Transverse colon (tissue), 4 donors: ENCODE measurements at regions not wholly inside any gene's neighbourhood (a gene's known extent, or its start where the extent isn't known, plus 50 kb on each side); places are given as distances from the start of the nearest gene placed in this dataset.

Experiments used
- DNase-seq: peaks from one replicate; pipeline ENCODE4 v3.0.0-alpha.2; 2019
- H3K27ac ChIP-seq, 4 donors: fragments of 200-600 bp; sonication (generic); 2 replicates each; pipeline ENCODE4 v1.5.1; 2016 to 2018; ENCODE audit warnings: inconsistent platforms in 4 of 4
- H3K27me3 ChIP-seq: fragments of 200-600 bp; sonication (generic); 2 replicates; pipeline ENCODE4 v1.5.1; 2017; ENCODE audit warnings: inconsistent platforms
- H3K36me3 ChIP-seq, 4 donors: fragments of 200-600 bp; sonication (generic); 2 replicates each; pipeline ENCODE4 v1.5.1; 2017 to 2019; ENCODE audit warnings: inconsistent platforms in 4 of 4
- H3K4me1 ChIP-seq, 4 donors: fragments of 200-600 bp; sonication (generic); 2 replicates each; pipeline ENCODE4 v1.5.1; 2017 to 2020; ENCODE audit warnings: inconsistent platforms in 4 of 4
- H3K4me3 ChIP-seq, 4 donors: fragments of 200-600 bp; sonication (generic); 1 replicate in 1 of 4; 2 replicates in 3 of 4; pipeline versions ENCODE4 v1.5.1 to v1.6.1; 2017 to 2019; ENCODE audit warnings: inconsistent platforms in 4 of 4
- H3K9me3 ChIP-seq, 2 donors: fragments of 200-600 bp; sonication (generic); 2 replicates each; pipeline ENCODE4 v1.5.1; 2017 to 2019; ENCODE audit warnings: inconsistent platforms in 2 of 2
- EP300 ChIP-seq: sonication (generic); formaldehyde crosslinking; IDR thresholded peaks from one replicate; pipeline ENCODE4 v1.6.1; 2017; ENCODE audit warnings: antibody characterized with exemption, low read depth
- POLR2A ChIP-seq: fragments of 450-650 bp; IDR thresholded peaks from one replicate; pipeline ENCODE4 v1.6.1; 2016; ENCODE audit warnings: antibody characterized with exemption, mild to moderate bottlenecking, moderate library complexity
- POLR2AphosphoS5 ChIP-seq, 3 donors: sonication (generic); formaldehyde crosslinking; IDR thresholded peaks; one replicate each; pipeline ENCODE4 v1.6.1; 2016; ENCODE audit warnings: antibody characterized with exemption in 3 of 3
- WGBS, 2 donors: methylation state at CpG; one replicate each; pipeline ENCODE4 v1.1.5; 2018; ENCODE audit warnings: low coverage in 1 of 2; 5-methylcytosine and 5-hydroxymethylcytosine counted together
- in situ Hi-C, 4 donors: fragments of 200-750 bp; cut with MboI; loops; one replicate each; pipeline versions ENCODE4 v1.15.0 to v1.15.1; 2017; ENCODE audit warnings: low sequenced_read_pairs in 3 of 4, low pct_ligation_motif_present in 1 of 4, low pct_unique_long_range_greater_than_20kb in 1 of 4
- intact Hi-C: fragments of 100-400 bp; cut with DNase I; formaldehyde crosslinking; loops from one replicate; pipeline ENCODE4 v1.15.1; 2023; ENCODE audit warnings: low total_unique reads
- TF ChIP-seq, protein P1 (sequence below), 5 experiments: fragments of 200-600 bp in 3 of 5; fragments of 450-650 bp in 2 of 5; sonication (generic) in 3 of 5; IDR thresholded peaks; 1 replicate in 2 of 5; 2 replicates in 3 of 5; pipeline ENCODE4 v1.5.1; 2016 to 2017; ENCODE audit warnings: antibody characterized with exemption in 5 of 5, inconsistent platforms in 3 of 5, mild to moderate bottlenecking in 2 of 5, moderate library complexity in 1 of 5

DNA sequence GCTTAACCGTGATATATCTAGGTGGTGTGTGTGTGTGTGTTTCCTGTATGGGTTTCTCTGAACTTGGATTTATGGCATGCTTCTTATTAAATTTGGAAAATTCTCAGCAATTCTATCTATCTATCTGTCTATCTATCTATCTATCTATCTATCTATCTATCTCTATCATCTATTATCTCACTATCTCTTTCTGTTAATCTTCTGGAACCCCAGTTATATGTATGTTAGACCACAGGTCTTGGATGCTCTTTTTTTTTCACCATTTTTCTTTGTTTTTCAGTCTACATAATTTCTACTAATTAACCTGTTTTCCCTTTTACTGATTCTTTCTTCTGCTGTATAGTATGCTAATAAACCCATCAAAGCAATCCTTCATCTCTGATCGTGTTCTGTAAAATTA is 538.0 kb downstream of the PTPRU start:
- in situ Hi-C loops (no loop called here), intact Hi-C loops (loop anchor here (10.0 kb wide), 1 partner anchor 1970 kb away; no protein-coding TSS in a partner anchor)
- Histone ChIP-seq H3K4me1 (no peaks in the 10 kb centered on the region), H3K4me3 (no peak overlapping the region), H3K36me3 (no peaks in the 10 kb centered on the region), H3K27ac (no peak overlapping the region), H3K9me3 (peaks cover 3 to 7% of the 10 kb centered on the region in 2 donors), H3K27me3 (peaks cover 22% of the 10 kb centered on the region)
- no peak for DNase-seq
- TF ChIP-seq POLR2A (no peak), EP300 (no peak), POLR2AphosphoS5 (IDR thresholded peaks at IDR 0.05) (no peak)
- TF ChIP-seq, protein P1, sequence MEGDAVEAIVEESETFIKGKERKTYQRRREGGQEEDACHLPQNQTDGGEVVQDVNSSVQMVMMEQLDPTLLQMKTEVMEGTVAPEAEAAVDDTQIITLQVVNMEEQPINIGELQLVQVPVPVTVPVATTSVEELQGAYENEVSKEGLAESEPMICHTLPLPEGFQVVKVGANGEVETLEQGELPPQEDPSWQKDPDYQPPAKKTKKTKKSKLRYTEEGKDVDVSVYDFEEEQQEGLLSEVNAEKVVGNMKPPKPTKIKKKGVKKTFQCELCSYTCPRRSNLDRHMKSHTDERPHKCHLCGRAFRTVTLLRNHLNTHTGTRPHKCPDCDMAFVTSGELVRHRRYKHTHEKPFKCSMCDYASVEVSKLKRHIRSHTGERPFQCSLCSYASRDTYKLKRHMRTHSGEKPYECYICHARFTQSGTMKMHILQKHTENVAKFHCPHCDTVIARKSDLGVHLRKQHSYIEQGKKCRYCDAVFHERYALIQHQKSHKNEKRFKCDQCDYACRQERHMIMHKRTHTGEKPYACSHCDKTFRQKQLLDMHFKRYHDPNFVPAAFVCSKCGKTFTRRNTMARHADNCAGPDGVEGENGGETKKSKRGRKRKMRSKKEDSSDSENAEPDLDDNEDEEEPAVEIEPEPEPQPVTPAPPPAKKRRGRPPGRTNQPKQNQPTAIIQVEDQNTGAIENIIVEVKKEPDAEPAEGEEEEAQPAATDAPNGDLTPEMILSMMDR (IDR thresholded peaks at IDR 0.05): no peak
- 87 to 89% methylated on average over 2 of the region's 2 CpGs for WGBS, 2 donors

- peaks cover 3 to 7% of the 10 kb centered on the region in 2 donors for H3K9me3 ChIP-seq
- in situ Hi-C loops (no loop called here), intact Hi-C loops (loop anchor here (10.0 kb wide), 1 partner anchor 1972 kb away; no protein-coding TSS in a partner anchor)
- no peak for DNase-seq
- no peaks in the 10 kb centered on the region for H3K4me1 ChIP-seq
- H3K27me3 ChIP-seq: peaks cover 16% of the 10 kb centered on the region
- no peak overlapping the region for H3K27ac ChIP-seq
- H3K4me3 ChIP-seq: no peak overlapping the region
- no peaks in the 10 kb centered on the region for H3K36me3 ChIP-seq
- 43 to 61% methylated on average over 4 of the region's 4 CpGs for WGBS, 2 donors
- TF ChIP-seq POLR2A: no peak
- no peak for TF ChIP-seq EP300
- no peak for TF ChIP-seq POLR2AphosphoS5 (IDR thresholded peaks at IDR 0.05)
- TF ChIP-seq, protein P1 (IDR thresholded peaks at IDR 0.05): no peak
Observed at GRCh38 chr1:29772584-29773100, 536.3 kb downstream of the PTPRU start.

- Histone ChIP-seq H3K9me3 (no peaks in the 10 kb centered on the region), H3K36me3 (no peaks in the 10 kb centered on the region), H3K4me1 (no peaks in the 10 kb centered on the region), H3K27me3 (peaks cover 20% of the 10 kb centered on the region), H3K4me3 (no peak overlapping the region), H3K27ac (no peak overlapping the region)
- intact Hi-C loops: no loop called here
- in situ Hi-C loops: no loop called here
- TF ChIP-seq POLR2AphosphoS5 (IDR thresholded peaks at IDR 0.05) (no peak), EP300 (no peak), POLR2A (no peak)
- TF ChIP-seq, protein P1 (IDR thresholded peaks at IDR 0.05): no peak
- 29 to 55% methylated on average over 1 to 11 of the region's 11 CpGs for WGBS, 2 donors
- DNase-seq: no peak
Observed at GRCh38 chr1:29767769-29768425, 531.6 kb downstream of the PTPRU start.

- H3K27me3 ChIP-seq: peaks cover 20% of the 10 kb centered on the region
- intact Hi-C loops (no loop called here), in situ Hi-C loops (no loop called here)
- H3K27ac ChIP-seq: no peak overlapping the region
- TF ChIP-seq POLR2AphosphoS5 (IDR thresholded peaks at IDR 0.05) (no peak), POLR2A (no peak), EP300 (no peak)
- TF ChIP-seq, protein P1 (IDR thresholded peaks at IDR 0.05): no peak
- no peaks in the 10 kb centered on the region for H3K36me3 ChIP-seq
- H3K4me1 ChIP-seq: no peaks in the 10 kb centered on the region
- H3K9me3 ChIP-seq: no peaks in the 10 kb centered on the region
- H3K4me3 ChIP-seq: no peak overlapping the region
- 84% methylated on average over 27 of the region's 27 CpGs; no CpG with 5 or more reads in 1 of the 2 donors for WGBS, 2 donors
- DNase-seq: no peak
Observed at GRCh38 chr1:29767088-29767685, 530.9 kb downstream of the PTPRU start.
